ENCODE measurements at regions not wholly inside any gene's neighbourhood (a gene's known extent, or its start where the extent isn't known, plus 50 kb on each side); places are given as distances from the start of the nearest gene placed in this dataset.
A peak's percentile ranks its signal among the peaks of the same experiment; 100 is the strongest.
"Not testable (repeated sequence)": the region's sequence is repeated elsewhere in the genome, so short reads cannot be mapped to it uniquely, and the experiment has no call there.

DNA sequence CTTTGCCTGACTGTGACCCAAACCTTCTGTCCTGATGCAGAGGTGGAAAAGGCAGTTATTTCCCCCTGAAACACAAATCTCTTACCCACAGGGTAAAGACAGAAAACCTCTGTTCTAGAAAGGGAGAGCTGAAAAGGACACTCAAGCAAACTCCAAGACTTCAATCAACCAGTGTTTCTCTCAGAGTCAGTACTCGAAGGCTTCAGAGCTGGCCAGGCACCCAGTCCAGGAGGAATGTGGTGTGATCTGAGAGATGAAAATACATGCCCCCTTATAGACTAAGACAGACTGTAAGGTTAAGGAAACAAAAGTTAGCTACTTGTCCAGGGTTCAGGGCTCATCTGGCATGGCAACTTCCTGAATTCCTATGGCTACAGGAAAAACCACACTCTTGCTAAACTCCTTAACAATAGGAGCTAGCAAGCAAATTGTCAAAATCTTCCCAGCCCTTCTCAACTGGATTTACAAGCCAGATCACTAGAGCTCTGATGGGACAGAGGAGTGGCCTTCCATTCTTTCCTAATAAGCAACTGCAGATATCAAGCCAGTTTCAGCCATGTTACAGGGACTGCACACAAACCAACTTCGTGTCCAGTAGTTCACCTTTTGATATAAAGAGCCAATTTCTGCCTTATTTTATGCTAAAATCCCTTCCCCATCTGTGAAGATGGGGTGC lies 110.9 kb downstream of the PPIAL4G start:
- H3K27me3 ChIP-seq (replicated peaks; ENCODE audit: control insufficient read depth, insufficient read depth, low read length, poor library complexity, severe bottlenecking); DNase-seq; H3K9me3 ChIP-seq (ENCODE audit: control insufficient read depth, low read length); H3K36me3 ChIP-seq (ENCODE audit: control insufficient read depth, insufficient read depth, low read length); H3K4me3 ChIP-seq (ENCODE audit: insufficient read depth, low read depth, low read length, poor library complexity, severe bottlenecking): not testable (repeated sequence)
- H3K27ac ChIP-seq (ENCODE audit: insufficient read depth, low read length, poor library complexity, severe bottlenecking), result peak overlapping the region; percentile 74
- peaks cover 31% of the 10 kb centered on the region for H3K4me1 ChIP-seq (ENCODE audit: control insufficient read depth, insufficient read depth, low read length, poor library complexity, severe bottlenecking)

DNA sequence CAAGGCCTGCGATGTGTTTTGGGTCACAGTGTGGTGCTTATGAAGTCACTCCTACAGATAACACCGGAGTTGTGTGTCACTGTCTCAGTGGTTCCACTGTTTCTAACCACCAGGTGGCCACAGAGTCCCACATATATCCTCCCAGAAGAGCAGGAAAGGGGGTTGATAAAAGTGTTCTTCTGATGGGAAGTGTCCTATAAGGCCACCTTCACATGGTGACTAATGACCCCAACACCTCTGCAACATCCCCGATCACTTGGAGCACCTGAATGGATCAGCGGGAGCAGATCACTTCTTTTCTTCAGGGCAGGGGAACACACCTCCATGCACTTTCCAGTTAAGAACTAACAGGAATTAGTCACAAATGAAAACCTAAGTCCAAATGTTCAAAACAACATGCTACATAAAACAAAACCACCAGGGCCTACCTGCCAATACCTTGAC lies 111.5 kb downstream of the PPIAL4G start:
- DNase-seq, result peak; percentile 51 to 61 (median 58)
- Histone ChIP-seq H3K27ac (ENCODE audit: insufficient read depth, low read length, poor library complexity, severe bottlenecking) (peak overlapping the region; percentile 74), H3K4me1 (ENCODE audit: control insufficient read depth, insufficient read depth, low read length, poor library complexity, severe bottlenecking) (peaks cover 31% of the 10 kb centered on the region)
- not testable (repeated sequence) for H3K4me3 ChIP-seq (ENCODE audit: insufficient read depth, low read depth, low read length, poor library complexity, severe bottlenecking); H3K36me3 ChIP-seq (ENCODE audit: control insufficient read depth, insufficient read depth, low read length); H3K9me3 ChIP-seq (ENCODE audit: control insufficient read depth, low read length); H3K27me3 ChIP-seq (replicated peaks; ENCODE audit: control insufficient read depth, insufficient read depth, low read length, poor library complexity, severe bottlenecking)

DNA sequence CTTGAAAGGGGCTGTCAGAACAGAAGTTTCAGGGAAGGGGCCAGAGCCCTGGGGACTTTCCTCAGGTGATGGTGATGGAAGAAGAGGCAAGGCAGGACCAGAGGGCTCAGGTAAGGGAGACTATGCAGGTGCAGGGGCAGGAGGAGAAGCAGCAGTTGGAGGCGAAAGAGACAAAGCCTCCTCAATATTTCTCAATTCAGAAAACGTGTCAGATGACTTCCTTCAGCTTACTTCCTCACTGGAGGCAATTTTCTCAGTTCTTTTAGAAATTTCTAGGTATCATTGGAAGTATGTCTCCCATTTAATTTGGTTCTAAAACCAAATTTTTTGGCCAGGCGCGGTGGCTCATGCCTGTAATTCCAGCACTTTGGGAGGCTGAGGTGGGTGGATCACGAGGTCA lies 112.4 kb downstream of the PPIAL4G start:
- not testable (repeated sequence) for H3K27me3 ChIP-seq (replicated peaks; ENCODE audit: control insufficient read depth, insufficient read depth, low read length, poor library complexity, severe bottlenecking); H3K4me3 ChIP-seq (ENCODE audit: insufficient read depth, low read depth, low read length, poor library complexity, severe bottlenecking); H3K9me3 ChIP-seq (ENCODE audit: control insufficient read depth, low read length); H3K36me3 ChIP-seq (ENCODE audit: control insufficient read depth, insufficient read depth, low read length); H3K27ac ChIP-seq (ENCODE audit: insufficient read depth, low read length, poor library complexity, severe bottlenecking); DNase-seq
- H3K4me1 ChIP-seq (ENCODE audit: control insufficient read depth, insufficient read depth, low read length, poor library complexity, severe bottlenecking), result peaks cover 31% of the 10 kb centered on the region

DNA sequence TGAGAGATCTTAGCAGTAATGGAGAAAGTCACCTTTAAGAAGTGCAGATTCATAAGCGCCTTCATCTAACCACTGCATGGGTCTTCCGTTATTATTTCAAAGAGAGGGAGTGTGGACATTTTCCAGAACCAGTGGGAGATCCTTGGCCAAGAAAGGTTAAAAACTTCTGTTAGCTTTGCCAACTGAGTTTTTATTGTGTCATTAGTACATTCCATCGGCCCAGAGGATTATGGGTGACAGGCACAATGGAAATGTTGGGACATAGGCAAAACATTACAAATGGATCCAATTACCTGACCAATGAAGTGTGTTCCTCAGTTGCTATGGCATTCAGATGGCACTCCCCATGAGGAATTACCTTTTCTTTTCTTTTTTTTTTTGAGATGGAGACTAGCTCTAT lies 115.5 kb downstream of the PPIAL4G start:
- Histone ChIP-seq H3K4me1 (ENCODE audit: control insufficient read depth, insufficient read depth, low read length, poor library complexity, severe bottlenecking) (peaks cover 19% of the 10 kb centered on the region), H3K36me3 (ENCODE audit: control insufficient read depth, insufficient read depth, low read length) (no peaks in the 10 kb centered on the region), H3K4me3 (ENCODE audit: insufficient read depth, low read depth, low read length, poor library complexity, severe bottlenecking) (no peak overlapping the region), H3K27ac (ENCODE audit: insufficient read depth, low read length, poor library complexity, severe bottlenecking) (no peak overlapping the region), H3K27me3 (replicated peaks; ENCODE audit: control insufficient read depth, insufficient read depth, low read length, poor library complexity, severe bottlenecking) (no peaks in the 10 kb centered on the region), H3K9me3 (ENCODE audit: control insufficient read depth, low read length) (no peaks in the 10 kb centered on the region)
- DNase-seq, result no peak

DNA sequence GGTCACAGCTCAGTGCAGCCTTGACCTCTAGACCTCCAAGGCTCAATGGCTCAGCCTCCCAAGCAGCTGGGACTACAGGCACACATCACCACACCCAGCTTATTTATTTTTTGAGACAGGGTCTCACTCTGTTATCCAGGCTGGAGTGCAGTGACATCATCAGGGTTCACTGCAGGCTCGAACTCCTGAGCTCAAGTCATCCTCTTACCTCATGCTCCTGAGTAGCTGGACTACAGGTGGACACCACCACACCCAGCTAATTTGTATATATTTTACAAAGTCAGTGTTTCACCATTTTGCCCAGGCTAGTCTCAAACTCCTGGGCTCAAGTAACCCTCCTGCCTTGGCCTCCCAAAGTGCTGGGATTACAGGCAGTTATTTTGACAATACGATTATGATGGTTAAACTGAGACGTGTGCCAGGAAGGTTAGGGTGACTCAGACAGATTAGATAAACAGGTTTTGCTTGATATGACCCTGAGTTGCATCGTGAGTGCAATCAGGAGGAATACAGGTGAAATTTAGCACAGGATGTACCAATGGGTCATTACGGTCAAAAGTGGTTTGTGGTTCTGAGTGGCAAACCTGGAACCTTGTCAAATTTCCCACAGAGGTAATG lies 116.9 kb downstream of the PPIAL4G start:
- H3K9me3 ChIP-seq (ENCODE audit: control insufficient read depth, low read length); H3K36me3 ChIP-seq (ENCODE audit: control insufficient read depth, insufficient read depth, low read length); DNase-seq; H3K4me3 ChIP-seq (ENCODE audit: insufficient read depth, low read depth, low read length, poor library complexity, severe bottlenecking); H3K27ac ChIP-seq (ENCODE audit: insufficient read depth, low read length, poor library complexity, severe bottlenecking); H3K27me3 ChIP-seq (replicated peaks; ENCODE audit: control insufficient read depth, insufficient read depth, low read length, poor library complexity, severe bottlenecking): not testable (repeated sequence)
- peaks cover 16% of the 10 kb centered on the region for H3K4me1 ChIP-seq (ENCODE audit: control insufficient read depth, insufficient read depth, low read length, poor library complexity, severe bottlenecking)

DNA sequence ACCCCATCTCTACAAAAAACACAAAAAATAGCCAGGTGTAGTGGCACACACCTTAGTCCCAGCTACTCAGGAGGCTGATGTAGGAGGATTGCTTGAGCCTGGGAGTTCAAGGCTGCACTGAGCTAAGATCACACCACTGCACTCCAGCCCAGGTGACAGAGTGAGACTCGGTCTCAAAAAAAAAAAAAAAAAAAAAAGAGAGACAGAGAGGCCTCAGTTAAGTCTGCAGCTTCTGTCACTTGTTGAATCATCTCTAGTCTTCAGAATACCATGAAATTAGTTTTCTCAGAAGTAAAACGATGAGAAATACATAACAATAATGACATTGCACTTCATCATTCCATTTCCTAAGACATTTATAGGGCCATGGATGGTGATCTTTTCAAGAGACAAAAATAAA lies 118.0 kb downstream of the PPIAL4G start:
- H3K27ac ChIP-seq (ENCODE audit: insufficient read depth, low read length, poor library complexity, severe bottlenecking); H3K9me3 ChIP-seq (ENCODE audit: control insufficient read depth, low read length); H3K36me3 ChIP-seq (ENCODE audit: control insufficient read depth, insufficient read depth, low read length); H3K4me3 ChIP-seq (ENCODE audit: insufficient read depth, low read depth, low read length, poor library complexity, severe bottlenecking); DNase-seq; H3K27me3 ChIP-seq (replicated peaks; ENCODE audit: control insufficient read depth, insufficient read depth, low read length, poor library complexity, severe bottlenecking): not testable (repeated sequence)
- peaks cover 12% of the 10 kb centered on the region for H3K4me1 ChIP-seq (ENCODE audit: control insufficient read depth, insufficient read depth, low read length, poor library complexity, severe bottlenecking)

DNA sequence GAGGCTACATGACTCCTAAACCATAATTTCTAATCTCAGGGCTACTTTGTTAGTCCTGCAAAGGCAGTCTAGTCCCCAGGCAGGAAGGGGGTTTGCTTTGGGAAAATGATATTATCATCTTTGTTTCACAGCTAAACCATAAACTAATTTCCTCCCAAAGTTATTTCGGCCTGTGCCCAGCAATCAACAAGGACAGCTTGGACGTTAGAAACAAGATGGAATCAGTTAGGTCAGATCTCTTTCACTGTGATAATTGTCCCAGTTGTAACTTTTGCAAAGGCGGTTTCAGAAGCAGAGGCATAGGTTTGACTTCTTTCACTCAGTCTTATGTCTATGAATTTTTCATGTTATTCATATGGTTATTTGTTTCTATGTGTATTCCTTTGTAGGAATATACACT lies 119.1 kb downstream of the PPIAL4G start:
- H3K36me3 ChIP-seq (ENCODE audit: control insufficient read depth, insufficient read depth, low read length); DNase-seq; H3K27ac ChIP-seq (ENCODE audit: insufficient read depth, low read length, poor library complexity, severe bottlenecking); H3K9me3 ChIP-seq (ENCODE audit: control insufficient read depth, low read length); H3K4me3 ChIP-seq (ENCODE audit: insufficient read depth, low read depth, low read length, poor library complexity, severe bottlenecking); H3K27me3 ChIP-seq (replicated peaks; ENCODE audit: control insufficient read depth, insufficient read depth, low read length, poor library complexity, severe bottlenecking): not testable (repeated sequence)
- H3K4me1 ChIP-seq (ENCODE audit: control insufficient read depth, insufficient read depth, low read length, poor library complexity, severe bottlenecking), result peaks cover 12% of the 10 kb centered on the region

DNA sequence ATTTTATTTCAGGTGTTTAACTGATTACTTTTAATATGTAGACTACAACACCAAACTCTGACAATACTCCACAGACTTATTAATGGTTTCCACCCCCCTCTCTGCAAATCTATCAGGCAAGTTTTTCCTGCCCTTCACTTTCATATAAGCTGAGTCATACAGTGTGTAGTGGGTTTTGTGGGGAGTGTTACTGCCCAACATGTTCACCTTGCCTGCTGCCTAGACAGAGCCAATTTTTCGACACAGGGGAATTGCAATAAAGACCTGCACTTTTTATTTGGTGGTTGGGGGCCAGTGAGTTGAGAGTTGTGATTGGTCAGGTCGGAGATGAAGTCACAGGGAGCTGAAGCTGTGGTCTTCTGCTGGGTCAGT lies 119.7 kb downstream of the PPIAL4G start:
- Histone ChIP-seq H3K9me3 (ENCODE audit: control insufficient read depth, low read length) (no peaks in the 10 kb centered on the region), H3K27ac (ENCODE audit: insufficient read depth, low read length, poor library complexity, severe bottlenecking) (no peak overlapping the region), H3K27me3 (replicated peaks; ENCODE audit: control insufficient read depth, insufficient read depth, low read length, poor library complexity, severe bottlenecking) (no peaks in the 10 kb centered on the region), H3K4me1 (ENCODE audit: control insufficient read depth, insufficient read depth, low read length, poor library complexity, severe bottlenecking) (peaks cover 12% of the 10 kb centered on the region), H3K4me3 (ENCODE audit: insufficient read depth, low read depth, low read length, poor library complexity, severe bottlenecking) (no peak overlapping the region), H3K36me3 (ENCODE audit: control insufficient read depth, insufficient read depth, low read length) (no peaks in the 10 kb centered on the region)
- no peak for DNase-seq

DNA sequence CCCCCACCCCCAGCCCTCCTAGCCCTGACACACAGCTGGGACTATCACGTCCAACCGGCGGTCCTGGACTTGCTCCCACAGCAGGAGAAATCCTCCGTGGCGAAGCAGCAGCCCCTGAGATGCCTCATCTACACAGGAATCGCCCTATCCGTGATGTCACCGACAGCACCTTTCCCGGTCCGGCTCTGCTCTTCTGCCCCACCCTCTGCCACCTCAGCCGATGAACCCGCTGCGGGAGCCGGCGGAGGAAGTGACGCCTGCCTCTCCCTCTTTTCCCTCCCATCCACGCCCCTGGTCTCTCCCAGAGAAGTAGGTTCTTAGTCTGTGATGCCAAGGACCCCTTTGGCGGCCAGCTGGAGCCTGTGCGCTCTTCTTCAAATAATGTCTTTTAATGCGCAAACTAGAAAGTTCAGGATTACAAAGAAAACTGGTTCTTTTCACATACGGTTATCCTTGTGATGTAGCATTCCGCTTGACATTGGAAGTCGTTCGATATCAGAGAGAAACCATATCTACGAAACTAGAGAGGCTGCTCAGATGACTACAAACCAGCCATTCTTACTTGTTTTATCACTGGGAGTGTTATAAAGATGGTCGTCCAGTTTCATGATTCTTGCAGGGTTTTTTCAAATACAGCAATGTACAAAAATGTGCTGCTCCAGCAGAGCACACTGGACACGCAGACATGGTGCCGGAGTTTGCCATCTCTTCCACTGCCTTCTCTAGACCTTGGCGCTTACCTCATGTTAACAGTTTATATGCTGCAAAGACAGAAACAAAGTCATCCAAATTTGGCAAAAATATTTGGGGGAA lies 120.3 kb downstream of the PPIAL4G start:
- Histone ChIP-seq H3K27me3 (replicated peaks; ENCODE audit: control insufficient read depth, insufficient read depth, low read length, poor library complexity, severe bottlenecking) (no peaks in the 10 kb centered on the region), H3K9me3 (ENCODE audit: control insufficient read depth, low read length) (no peaks in the 10 kb centered on the region), H3K36me3 (ENCODE audit: control insufficient read depth, insufficient read depth, low read length) (no peaks in the 10 kb centered on the region), H3K4me1 (ENCODE audit: control insufficient read depth, insufficient read depth, low read length, poor library complexity, severe bottlenecking) (peaks cover 12% of the 10 kb centered on the region), H3K4me3 (ENCODE audit: insufficient read depth, low read depth, low read length, poor library complexity, severe bottlenecking) (no peak overlapping the region), H3K27ac (ENCODE audit: insufficient read depth, low read length, poor library complexity, severe bottlenecking) (no peak overlapping the region)
- peak in 1 of 3 donors; percentile 16 for DNase-seq

DNA sequence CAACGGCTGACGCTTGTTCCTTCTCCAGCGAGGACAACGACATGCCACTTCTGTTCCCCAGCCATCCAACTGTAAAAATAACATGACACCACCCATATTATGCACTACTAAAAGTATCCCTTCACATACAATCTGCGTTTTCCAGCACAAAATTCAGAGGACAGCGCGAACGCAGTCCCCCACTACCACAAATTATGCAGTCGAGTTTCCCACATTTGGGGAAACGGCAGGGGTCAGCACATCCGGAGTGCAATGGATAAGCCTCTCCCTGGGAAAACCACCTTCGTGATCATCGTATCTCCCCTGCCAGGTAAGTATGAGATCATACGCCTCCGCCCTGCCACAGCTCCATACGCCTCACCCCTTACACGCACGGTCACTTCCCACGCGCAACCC lies 120.9 kb downstream of the PPIAL4G start:
- peak overlapping the region; percentile 46 for H3K4me3 ChIP-seq (ENCODE audit: insufficient read depth, low read depth, low read length, poor library complexity, severe bottlenecking)
- no peaks in the 10 kb centered on the region for H3K36me3 ChIP-seq (ENCODE audit: control insufficient read depth, insufficient read depth, low read length)
- H3K9me3 ChIP-seq (ENCODE audit: control insufficient read depth, low read length), result no peaks in the 10 kb centered on the region
- H3K4me1 ChIP-seq (ENCODE audit: control insufficient read depth, insufficient read depth, low read length, poor library complexity, severe bottlenecking), result peaks cover 12% of the 10 kb centered on the region
- no peak for DNase-seq
- H3K27me3 ChIP-seq (replicated peaks; ENCODE audit: control insufficient read depth, insufficient read depth, low read length, poor library complexity, severe bottlenecking), result no peaks in the 10 kb centered on the region
- H3K27ac ChIP-seq (ENCODE audit: insufficient read depth, low read length, poor library complexity, severe bottlenecking), result no peak overlapping the region

Measured in effector memory CD4-positive, alpha-beta T cell (primary cell).